Nucleus accumbens (tissue), 56 donors: ENCODE measurements at regions not wholly inside any gene's neighbourhood (a gene's known extent, or its start where the extent isn't known, plus 50 kb on each side); places are given as distances from the start of the nearest gene placed in this dataset.

Source experiments
- DNase-seq, 56 donors: peaks; one replicate each; lab custom pipeline; 2025; lab: John Stamatoyannopoulos, UW

DNA sequence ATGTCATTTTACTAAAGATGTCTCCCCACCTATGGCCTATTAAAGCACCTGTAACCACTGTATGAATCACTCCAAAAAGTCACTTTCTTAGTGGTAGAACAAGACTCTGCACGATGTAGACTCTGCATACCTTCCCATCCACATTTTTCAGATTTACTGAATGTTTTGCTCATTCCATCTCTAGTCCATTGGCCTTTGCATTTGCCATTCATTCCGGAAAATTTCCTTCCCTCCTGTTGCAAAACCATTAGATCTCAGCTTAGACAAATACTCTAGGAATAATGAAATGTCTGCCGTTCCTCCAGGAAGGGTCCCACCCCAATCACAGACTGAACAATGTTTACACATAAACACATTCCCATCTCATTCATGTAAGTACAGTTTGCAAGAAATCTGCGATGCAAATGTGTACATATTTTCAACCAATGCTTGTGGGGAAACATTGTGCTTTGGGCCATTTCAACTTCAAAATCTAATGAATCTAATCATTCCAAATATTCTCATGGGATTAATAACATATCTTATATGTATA lies 146.3 kb upstream of the XYLT1 start:
- no peak for DNase-seq

DNA sequence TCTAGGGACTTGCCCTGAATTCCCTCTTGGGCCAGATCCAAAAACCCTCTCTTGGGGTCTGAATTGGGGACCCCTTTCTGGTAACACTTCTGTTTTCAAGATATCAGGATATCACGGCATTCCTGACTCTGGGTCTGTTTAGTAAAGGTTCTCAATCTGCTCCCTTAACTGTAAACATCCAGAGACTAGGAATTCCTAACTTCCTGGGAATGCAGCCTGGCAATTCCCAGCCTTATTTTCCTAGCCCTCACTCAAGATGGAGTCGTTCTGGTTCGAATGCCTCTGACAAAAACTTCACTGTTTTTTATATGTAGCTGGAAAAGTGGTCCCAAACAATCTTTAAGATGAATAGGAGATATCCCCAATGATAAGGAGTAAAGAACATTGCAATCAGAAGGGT lies 141.6 kb upstream of the XYLT1 start:
- DNase-seq, result no peak

DNA sequence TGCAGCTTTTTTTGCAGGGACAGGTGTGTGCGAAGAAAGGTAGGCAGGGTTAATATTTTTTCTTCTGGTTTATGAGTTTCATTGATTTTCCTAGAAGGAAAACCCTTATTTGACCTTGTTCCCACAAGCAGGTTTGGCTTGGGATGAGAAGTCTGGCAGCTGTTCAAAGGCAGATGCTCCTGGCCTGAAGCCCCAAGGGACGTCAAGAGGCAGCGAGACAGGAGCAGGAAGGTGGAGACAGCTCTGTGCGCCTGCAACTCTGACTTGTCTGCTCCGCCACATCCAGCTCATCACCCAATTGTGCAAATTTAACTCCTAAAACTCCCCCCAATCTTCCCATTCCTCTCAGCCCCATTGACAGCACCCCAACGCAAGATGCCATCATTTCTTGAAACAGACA lies 136.8 kb upstream of the XYLT1 start:
- DNase-seq, result no peak

DNA sequence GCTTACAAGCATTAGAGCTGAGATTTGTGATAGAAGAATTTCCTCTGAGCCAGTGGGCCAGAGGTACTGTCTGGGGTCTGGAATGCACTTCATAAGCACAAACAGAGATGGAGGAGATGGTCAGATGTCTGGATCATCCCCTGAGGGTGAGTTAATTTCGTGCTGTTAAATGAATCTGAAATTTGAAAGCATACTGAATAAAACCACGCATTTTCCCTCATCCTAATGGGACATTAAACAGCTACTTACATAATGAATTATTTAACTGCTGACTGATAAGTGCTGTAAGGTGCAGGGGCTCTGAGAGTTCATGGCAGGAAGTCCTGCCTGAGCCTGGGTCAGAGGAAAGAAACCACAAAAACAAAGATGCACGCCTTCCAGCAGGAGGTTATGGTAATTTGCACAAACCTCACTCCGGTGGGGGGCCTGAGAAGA lies 136.3 kb upstream of the XYLT1 start:
- no peak for DNase-seq

DNA sequence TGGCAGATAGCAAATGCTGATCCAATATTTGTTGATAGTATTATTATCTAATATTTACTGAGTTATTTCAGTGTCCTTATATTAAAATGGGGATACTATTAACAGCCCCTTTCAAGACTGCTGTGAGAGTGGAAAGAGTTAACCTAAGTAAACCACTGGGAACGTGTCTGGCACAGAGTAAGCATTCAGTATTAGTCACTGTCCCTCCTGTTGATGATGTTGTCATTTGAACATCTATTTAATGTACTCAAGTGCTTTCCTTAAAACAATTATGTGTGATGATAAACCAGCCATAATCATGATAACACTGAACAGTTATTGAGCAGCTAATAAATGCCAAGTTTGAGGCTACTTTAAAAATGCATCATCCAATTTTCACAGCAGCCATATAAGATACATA lies 135.7 kb upstream of the XYLT1 start:
- no peak for DNase-seq

DNA sequence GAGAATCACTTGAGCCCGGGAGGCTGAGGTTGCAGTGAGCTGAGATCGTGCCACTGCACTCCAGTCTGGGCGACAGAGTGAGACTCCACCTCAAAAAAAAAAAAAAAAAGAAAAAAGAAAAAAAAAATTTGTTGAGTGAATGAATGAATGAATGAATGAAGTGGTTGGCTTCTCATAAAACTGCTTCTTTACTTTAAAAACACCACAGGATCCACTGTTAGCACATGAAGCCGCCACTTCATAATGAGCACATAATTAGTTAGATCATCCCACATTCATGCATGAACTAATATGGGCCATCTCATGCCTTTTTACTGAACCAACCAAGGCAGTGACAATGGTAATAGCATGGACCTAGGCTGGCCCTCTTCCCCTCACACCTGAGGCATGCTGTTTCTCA lies 135.0 kb upstream of the XYLT1 start:
- no peak for DNase-seq

DNA sequence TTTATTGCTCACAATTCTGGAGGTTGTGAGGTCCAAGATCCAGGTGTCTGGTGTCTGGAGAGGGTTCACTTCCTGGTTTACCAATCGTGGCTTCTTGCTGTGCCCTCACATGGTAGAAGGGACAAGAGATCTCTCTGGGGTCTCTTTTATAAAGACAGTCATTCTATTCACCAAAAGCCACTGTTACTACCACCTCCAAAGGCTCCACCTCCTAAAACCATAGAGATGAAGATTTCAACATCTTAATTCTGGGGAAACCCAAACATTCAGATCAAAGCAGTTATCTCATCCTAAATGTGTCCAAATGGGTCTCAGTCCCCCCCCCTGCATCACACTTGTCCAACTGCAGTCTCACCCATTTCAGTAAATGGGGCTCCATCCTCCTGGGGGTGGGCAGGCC lies 132.9 kb upstream of the XYLT1 start:
- DNase-seq, result no peak

DNA sequence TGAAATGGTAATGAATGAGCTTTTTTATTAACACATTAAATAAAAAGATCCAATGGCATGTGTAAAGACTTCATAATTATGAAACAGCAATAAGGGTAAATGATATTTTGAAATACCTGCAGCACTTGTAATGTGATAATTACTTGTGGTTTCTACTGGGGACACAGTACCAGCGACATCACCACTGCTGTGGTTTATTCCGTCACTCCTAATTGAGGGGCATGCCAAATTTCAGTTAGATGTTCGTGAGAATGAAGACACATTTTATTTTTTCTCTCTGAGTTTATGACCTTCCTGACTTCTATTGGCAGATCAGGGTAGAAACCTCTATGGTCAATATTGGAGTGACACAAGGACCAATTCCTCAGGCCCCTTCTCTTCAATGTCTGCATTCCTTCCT lies 131.9 kb upstream of the XYLT1 start:
- DNase-seq, result no peak

DNA sequence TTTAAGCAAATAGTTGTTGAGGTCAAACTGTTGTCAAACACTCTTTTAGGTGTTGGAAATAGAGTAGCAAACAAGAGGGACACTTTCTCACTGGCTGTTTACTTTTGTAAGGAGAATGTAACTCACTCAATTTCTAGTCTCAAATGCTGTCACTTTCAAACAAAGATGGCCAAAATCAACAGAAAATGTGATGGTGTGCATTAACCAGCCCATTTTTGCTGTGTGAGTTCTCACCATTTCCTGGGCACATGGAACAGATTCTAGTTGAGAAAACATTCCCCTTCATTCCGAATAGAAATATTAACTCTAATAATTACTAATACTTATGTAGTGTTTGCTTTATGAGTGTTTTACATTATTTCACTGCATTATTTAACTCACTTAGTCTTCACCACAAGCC lies 128.2 kb upstream of the XYLT1 start:
- DNase-seq, result no peak

DNA sequence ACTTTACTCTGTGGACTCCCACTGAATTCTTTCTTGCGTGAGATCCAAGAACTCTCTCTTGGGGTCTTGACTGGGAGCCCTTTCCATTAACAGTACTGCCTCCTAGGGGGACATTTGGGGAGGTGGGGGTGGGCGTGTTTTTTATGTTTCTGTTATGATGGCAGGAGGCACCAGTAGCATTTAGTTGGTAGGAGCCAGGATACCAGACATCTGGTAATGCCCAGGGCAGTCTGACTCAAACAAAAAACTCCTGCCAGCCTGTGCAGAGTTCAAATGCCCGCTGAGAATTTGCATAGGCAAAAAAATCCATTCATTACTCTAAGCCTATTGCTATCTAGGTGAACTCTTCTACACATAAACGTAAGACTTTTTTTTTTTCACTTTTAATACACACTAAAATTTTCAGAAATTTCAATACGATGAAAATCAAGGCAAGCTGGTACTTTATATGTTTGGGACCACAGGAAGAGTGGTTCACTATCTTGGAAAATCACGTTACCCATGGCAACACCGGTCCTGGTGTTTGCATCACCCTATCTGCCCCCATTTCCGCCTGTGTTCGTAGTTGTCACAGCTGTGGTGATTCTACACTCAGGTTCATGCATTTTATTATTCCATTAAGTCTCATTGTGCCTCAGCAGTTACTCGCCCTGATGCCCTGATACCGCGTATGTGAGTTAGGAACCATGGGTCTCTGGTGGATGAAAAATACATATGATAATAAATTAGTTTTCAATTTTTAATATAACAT lies 121.1 kb upstream of the XYLT1 start:
- DNase-seq, result no peak

DNA sequence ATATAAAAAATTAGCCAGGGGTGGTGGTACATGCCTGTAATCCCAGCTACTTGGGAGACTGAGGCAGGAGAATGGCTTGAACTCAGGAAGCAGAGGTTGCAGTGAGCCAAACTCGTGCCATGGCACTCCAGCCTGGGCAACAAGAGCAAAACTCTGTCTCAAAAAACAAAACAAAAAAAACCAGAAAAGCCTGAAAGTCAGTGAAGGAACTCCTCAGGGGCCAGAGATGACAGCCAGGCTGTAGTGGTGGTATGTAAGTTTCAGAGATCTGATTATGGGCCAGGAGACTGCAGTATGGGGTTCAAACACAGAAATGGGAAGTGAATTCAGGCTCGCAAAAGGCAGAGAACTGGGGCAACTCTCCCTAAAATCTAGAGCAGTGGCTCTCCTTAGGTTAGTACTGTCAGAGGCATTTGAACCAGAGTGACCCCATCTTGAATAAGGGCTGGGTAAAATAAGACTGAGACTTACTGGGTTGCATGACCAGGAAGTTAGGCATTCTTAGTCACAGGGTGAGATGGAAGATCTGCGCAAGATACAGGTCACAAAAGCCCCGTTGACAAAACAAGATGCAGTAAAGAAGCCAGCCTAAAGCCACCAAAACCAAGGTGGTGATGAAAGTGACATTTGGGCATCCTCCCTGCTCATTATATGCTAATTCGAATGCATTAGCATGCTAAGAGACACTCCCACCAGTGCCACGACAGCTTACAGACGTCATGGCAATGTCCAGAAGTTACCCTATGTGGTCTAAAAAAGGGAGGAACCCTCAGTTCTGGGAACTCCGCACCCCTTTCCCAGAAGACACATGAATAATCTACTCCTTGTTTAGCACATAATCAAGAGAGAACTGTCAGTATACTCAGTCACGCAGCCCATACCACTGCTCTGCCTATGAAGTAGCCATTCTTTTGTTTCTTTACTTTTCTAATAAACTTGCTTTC lies 120.2 kb upstream of the XYLT1 start:
- DNase-seq, result no peak

DNA sequence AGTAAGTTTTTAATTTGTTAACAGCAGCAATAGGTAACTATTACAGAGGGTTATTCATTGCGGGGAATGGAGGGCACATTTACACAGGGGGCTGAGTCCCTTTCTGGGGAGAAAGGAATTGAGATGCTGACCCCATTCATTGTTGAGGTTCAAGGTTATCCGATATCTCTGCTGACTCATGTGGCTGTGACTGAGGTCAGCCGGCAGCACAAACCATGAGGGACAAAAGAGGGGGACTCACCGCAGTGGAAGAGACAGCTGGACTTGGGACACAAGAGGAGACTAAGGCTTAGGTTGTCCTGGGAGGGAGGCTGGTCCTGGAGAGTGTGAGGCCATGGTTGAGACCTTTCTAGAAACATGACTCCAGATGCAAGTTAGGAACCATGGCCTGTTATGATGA lies 119.1 kb upstream of the XYLT1 start:
- DNase-seq, result no peak

DNA sequence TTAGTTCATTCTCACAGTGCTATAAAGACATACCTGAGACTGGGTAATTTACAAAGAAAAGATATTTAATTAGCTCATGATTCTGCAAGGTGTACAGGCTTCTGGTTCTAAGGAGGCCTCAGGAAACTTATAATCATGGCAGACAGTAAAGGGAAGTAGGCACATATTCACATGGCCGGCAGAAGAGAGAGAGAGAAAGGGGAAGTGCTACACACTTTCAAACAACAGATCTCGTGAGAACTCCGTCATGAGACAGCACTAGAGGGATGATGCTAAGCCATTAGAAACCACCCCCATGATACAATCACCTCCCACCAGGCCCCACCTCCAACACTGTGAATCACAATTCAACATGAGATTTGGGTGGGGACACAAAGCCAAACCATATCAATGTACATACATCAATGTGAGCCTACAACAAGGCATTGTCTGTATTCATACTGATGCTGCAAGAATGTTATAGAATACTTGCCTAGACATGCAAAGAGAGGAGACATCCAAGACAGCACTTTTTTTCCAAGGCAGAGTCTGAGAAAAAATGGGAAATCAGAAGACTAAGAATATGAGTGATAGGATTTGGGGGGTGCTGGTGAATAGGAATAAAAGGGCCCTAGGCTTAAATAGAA lies 114.8 kb upstream of the XYLT1 start:
- no peak for DNase-seq

DNA sequence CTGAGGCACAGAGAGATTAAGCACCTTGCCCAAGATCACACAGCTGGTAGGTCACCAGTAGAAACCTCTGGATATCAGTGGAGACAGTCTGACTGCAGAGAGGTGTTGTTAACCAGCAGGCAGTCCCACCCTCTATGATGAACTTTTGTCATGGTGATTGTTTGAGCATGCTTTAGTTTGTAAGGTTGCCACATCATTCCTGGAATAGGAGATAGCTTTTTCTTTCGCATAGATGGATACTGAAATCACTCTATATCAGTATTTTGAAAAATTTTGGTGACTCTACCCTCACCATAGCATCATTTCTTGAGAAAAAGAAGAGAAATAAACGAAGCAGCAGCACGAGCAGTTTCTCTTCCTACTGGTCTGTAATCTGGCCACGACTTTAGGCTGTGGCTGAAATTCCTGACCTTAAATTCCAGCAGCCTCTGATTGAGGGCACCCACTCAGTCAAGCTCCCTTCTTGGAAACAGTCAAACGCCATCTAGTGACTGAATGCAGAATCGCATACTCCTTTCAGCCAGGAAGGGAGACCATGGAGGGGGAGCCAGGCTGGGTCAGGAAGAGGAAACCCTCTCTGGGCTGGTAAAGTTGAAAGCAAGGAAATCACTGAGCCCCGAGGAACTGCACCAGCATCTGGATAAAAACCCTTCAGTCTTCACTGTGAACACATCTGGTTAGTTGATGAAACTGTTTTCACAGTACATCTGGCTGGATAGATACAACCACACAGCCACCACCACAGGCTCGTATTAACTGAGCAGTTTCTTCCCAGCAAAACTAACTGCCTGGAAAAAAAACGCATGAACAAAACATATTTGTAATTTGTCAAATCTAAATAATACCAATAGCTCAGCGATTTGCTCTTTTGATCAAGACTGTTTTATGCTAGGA lies 108.5 kb upstream of the XYLT1 start:
- peak in 35 of 56 donors; percentile 0 to 62 (median 7) for DNase-seq

DNA sequence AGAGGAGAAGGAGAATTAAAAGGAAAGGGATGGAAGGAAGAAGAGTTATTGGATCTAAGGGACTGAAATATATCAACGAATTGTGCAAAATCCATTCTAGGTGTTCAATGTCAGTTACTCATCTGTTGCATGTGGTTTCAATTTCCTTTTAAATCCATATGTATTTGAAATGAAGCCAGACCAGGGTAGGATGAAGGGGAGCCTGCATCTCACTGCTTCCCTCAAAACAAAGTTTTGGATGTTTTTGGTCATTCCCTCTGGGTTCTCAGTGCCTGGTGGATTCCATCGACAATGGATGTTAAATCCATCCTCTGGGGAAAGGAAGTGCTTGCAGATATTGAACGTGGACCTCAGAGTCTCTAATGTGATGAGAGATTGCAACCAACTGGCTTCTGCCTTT lies 103.5 kb upstream of the XYLT1 start:
- DNase-seq, result no peak

DNA sequence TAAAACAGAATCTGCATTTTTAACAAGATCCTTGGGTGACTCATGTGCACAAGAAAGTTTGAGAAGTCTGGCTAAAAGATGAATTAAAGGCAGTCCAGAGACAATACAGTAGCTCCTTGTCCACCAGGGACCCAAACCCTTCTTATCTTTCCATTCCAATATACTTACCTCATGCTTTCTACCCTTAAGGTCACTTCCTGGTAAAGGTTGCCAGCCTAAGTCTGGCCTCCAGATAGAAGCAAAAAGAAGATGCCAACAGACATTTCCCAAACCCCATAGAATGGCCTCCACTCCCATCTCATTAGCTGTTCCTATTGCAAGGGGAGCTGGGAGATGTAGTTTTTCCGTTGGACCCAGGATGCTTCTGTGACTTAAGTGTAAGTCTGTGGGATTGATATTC lies 101.4 kb upstream of the XYLT1 start:
- no peak for DNase-seq

DNA sequence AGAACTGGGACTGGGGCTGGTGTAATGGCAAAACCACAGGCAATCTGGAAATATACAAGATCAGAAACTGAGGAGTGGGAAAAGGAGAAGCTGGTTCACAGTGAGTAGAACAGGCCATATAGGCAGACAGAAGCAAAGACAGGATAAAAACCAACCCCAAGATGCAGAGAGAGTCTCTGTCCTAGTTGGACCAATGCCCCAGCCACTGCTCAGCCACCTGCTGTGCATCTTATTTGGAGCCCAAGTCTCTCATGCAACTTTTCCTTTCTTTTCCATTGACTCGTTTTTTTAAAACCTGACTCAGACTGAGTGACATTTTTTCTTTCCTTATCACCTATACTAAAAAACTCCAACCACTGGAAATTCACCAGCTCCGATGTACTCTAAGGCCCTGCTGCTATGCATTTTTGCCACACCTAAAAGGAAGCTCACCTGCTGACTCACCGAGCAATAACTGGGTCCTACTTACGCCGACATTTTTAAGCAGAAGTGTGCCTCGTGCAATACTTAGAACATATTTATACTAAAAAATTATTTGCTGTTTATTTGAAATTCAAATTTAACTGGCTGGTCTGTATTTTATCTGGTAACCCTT lies 100.8 kb upstream of the XYLT1 start:
- no peak for DNase-seq

DNA sequence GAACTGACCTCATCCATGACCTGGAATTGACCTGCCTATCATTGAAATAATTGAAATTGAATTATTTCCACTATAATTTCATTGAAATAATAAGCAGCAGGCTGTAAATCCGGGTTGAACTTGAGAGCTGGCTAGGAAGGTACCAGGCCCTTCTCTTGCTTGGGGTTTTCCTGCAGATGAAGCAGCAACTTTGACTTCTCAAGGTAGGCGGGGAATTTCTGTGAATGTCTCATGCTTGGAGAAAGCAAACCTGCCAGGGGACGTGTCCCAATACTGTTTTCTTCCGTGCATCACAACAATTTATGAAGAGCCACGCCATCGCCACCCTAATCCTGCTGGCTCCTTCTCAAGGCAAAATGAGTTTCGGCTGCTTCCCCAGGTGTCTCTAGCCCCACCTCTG lies 97.5 kb upstream of the XYLT1 start:
- DNase-seq, result no peak

DNA sequence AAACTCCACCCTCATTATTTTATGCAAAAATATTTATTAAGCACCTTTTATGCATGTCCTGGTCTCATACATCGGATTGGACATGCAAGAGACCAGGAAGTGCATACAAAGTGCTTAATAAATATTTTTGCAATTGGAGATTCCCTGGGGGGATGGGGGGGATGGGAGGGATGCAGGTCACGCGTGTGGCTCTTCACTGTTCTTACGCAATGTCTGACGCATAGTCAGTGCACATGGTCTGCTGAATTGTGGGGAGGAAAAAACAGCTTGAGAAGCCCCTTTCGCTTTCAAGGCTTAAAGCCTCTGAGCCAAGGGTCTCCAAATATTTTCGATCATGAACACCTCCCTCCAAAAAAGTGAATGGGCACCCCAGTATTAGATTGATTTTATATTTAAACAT lies 96.7 kb upstream of the XYLT1 start:
- no peak for DNase-seq
